GM23338 (cell line): ENCODE measurements at regions not wholly inside any gene's neighbourhood (a gene's known extent, or its start where the extent isn't known, plus 50 kb on each side); places are given as distances from the start of the nearest gene placed in this dataset.

Source experiments
- ATAC-seq: fragments of 200-7000 bp; cut with Tn5 transposase; 3 replicates; pipeline ENCODE4 v1.9.1; 2020
- DNase-seq: peaks from one replicate; pipeline ENCODE4 v3.0.0-alpha.2; 2015; ENCODE audit warnings: low spot score
- H2AFZ ChIP-seq: fragments of 200-600 bp; sonication (generic); 2 replicates; pipeline ENCODE4 v1.8.0; 2016; ENCODE audit warnings: antibody characterized with exemption, mild to moderate bottlenecking, moderate library complexity
- H3F3A ChIP-seq: fragments of 200-600 bp; sonication (generic); replicated peaks from 2 replicates; pipeline ENCODE4 v1.8.0; 2017; ENCODE audit warnings: antibody characterized with exemption, mixed run types, low read depth
- H3K27ac ChIP-seq: fragments of 200-600 bp; sonication (generic); 2 replicates; pipeline ENCODE4 v1.6.1; 2016; ENCODE audit warnings: low read depth
- H3K27me3 ChIP-seq: fragments of 200-600 bp; sonication (generic); 2 replicates; pipeline ENCODE4 v1.8.0; 2016; ENCODE audit warnings: mild to moderate bottlenecking, mixed run types, moderate library complexity; ENCODE audit not compliant: insufficient read depth
- H3K36me3 ChIP-seq: fragments of 200-600 bp; sonication (generic); 2 replicates; pipeline ENCODE4 v1.8.0; 2016; ENCODE audit warnings: mild to moderate bottlenecking; ENCODE audit not compliant: insufficient read depth
- H3K4me1 ChIP-seq: fragments of 200-600 bp; sonication (generic); 2 replicates; pipeline ENCODE4 v1.8.0; 2016; ENCODE audit warnings: mild to moderate bottlenecking, moderate library complexity; ENCODE audit not compliant: insufficient read depth
- H3K4me2 ChIP-seq: fragments of 200-600 bp; sonication (generic); 2 replicates; pipeline ENCODE4 v1.7.1; 2017; ENCODE audit warnings: mixed run types
- H3K4me3 ChIP-seq: fragments of 200-600 bp; sonication (generic); 2 replicates; pipeline ENCODE4 v1.6.1; 2016; ENCODE audit warnings: mixed run types
- H3K79me2 ChIP-seq: fragments of 200-600 bp; sonication (generic); replicated peaks from 2 replicates; pipeline ENCODE4 v1.8.0; 2017; ENCODE audit warnings: mild to moderate bottlenecking; ENCODE audit not compliant: insufficient read depth
- H3K9me2 ChIP-seq: fragments of 200-600 bp; sonication (generic); 2 replicates; pipeline ENCODE4 v1.8.0; 2017; ENCODE audit not compliant: insufficient read depth
- H4K20me1 ChIP-seq: fragments of 200-600 bp; sonication (generic); replicated peaks from 2 replicates; pipeline ENCODE4 v1.8.0; 2017; ENCODE audit warnings: mild to moderate bottlenecking; ENCODE audit not compliant: insufficient read depth
- H3K27ac Mint-ChIP-seq: 2 replicates; pipeline ENCODE4 v1.8.0; 2020; ENCODE audit warnings: inconsistent platforms, mild to moderate bottlenecking, moderate library complexity, mixed read lengths
- H3K27me3 Mint-ChIP-seq: 3 replicates; pipeline ENCODE4 v1.8.0; 2022; ENCODE audit warnings: low read depth, mild to moderate bottlenecking, moderate library complexity, mixed read lengths, inconsistent platforms; ENCODE audit not compliant: insufficient read depth, poor library complexity
- H3K36me3 Mint-ChIP-seq: 3 replicates; pipeline ENCODE4 v1.8.0; 2021; ENCODE audit warnings: low read depth, mild to moderate bottlenecking, inconsistent platforms, moderate library complexity, mixed read lengths
- H3K4me1 Mint-ChIP-seq: 3 replicates; pipeline ENCODE4 v1.8.0; 2020; ENCODE audit warnings: mild to moderate bottlenecking, inconsistent platforms, mixed read lengths
- H3K4me3 Mint-ChIP-seq: 3 replicates; pipeline ENCODE4 v1.8.0; 2021; ENCODE audit warnings: moderate library complexity, mild to moderate bottlenecking, inconsistent platforms, mixed read lengths
- H3K9me3 Mint-ChIP-seq: 3 replicates; pipeline ENCODE4 v1.8.0; 2020; ENCODE audit warnings: moderate library complexity, mild to moderate bottlenecking, inconsistent platforms, mixed read lengths
- CREB1 ChIP-seq: fragments of 250-450 bp; sonication (Bioruptor Pico); IDR thresholded peaks from 2 replicates; pipeline ENCODE4 v1.5.0; 2020; ENCODE audit warnings: low read depth, mild to moderate bottlenecking, moderate library complexity
- JUNB ChIP-seq: IDR thresholded peaks from one replicate; pipeline ENCODE4 v1.6.1; 2016; ENCODE audit warnings: antibody characterized with exemption; ENCODE audit not compliant: unreplicated experiment
- NANOG ChIP-seq: IDR thresholded peaks from 2 replicates; pipeline ENCODE4 v1.6.1; 2016; ENCODE audit warnings: antibody characterized with exemption, borderline replicate concordance
- POLR2AphosphoS5 ChIP-seq: IDR thresholded peaks from 2 replicates; pipeline ENCODE4 v1.6.1; 2016; ENCODE audit warnings: antibody characterized with exemption, low read depth
- ZNF114 ChIP-seq: fragments of 250-450 bp; sonication (Bioruptor Pico); IDR thresholded peaks from 2 replicates; pipeline ENCODE4 v1.5.0; 2020; ENCODE audit warnings: mild to moderate bottlenecking, moderate library complexity
- ZNF462 ChIP-seq: fragments of 250-450 bp; sonication (Bioruptor Pico); IDR thresholded peaks from 2 replicates; pipeline ENCODE4 v1.5.0; 2020; ENCODE audit warnings: mild to moderate bottlenecking, moderate library complexity
- TF ChIP-seq, protein P1 (sequence below): IDR thresholded peaks from one replicate; pipeline ENCODE4 v1.6.1; 2018; ENCODE audit warnings: antibody characterized with exemption; ENCODE audit not compliant: unreplicated experiment

DNA sequence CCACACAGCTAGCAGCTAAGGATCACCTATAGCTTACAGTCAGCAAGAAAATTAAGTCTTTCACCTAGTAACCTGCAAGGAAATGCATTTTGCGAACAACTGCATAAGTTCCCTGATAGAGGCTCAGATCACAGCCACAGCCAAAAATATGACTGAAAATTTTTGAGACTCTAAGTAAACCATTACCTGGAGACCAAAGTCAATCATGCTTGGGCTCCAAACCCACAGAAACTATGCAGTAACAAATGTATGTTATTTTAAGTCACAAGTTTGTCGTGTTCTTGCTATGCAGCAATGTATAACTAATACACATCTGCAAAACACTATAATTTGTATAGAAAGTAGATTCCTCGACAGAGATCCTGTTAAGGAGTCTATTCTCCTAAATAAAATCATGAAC, 1025.7 kb upstream of the RAG2 start (continued):
- no peak for TF ChIP-seq ZNF462 (CRISPR knock-in tag)

GRCh38 chr11:37621662-37622061, 1023.6 kb upstream of the RAG2 start:
- peaks cover 18% of the 10 kb centered on the region for H3K9me3 Mint-ChIP-seq
- TF ChIP-seq, protein P1, sequence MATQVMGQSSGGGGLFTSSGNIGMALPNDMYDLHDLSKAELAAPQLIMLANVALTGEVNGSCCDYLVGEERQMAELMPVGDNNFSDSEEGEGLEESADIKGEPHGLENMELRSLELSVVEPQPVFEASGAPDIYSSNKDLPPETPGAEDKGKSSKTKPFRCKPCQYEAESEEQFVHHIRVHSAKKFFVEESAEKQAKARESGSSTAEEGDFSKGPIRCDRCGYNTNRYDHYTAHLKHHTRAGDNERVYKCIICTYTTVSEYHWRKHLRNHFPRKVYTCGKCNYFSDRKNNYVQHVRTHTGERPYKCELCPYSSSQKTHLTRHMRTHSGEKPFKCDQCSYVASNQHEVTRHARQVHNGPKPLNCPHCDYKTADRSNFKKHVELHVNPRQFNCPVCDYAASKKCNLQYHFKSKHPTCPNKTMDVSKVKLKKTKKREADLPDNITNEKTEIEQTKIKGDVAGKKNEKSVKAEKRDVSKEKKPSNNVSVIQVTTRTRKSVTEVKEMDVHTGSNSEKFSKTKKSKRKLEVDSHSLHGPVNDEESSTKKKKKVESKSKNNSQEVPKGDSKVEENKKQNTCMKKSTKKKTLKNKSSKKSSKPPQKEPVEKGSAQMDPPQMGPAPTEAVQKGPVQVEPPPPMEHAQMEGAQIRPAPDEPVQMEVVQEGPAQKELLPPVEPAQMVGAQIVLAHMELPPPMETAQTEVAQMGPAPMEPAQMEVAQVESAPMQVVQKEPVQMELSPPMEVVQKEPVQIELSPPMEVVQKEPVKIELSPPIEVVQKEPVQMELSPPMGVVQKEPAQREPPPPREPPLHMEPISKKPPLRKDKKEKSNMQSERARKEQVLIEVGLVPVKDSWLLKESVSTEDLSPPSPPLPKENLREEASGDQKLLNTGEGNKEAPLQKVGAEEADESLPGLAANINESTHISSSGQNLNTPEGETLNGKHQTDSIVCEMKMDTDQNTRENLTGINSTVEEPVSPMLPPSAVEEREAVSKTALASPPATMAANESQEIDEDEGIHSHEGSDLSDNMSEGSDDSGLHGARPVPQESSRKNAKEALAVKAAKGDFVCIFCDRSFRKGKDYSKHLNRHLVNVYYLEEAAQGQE, result no peak
- TF ChIP-seq ZNF462 (CRISPR knock-in tag), result no peak
- TF ChIP-seq JUNB, result no peak
- no peak for TF ChIP-seq ZNF114 (CRISPR knock-in tag)
- TF ChIP-seq POLR2AphosphoS5, result no peak
- no peak for TF ChIP-seq CREB1
- TF ChIP-seq NANOG, result no peak

More at GRCh38 chr11:37621662-37622061, 1023.6 kb upstream of the RAG2 start:
- Histone ChIP-seq H3K4me2 (no peak overlapping the region), H3K4me1 (no peaks in the 10 kb centered on the region), H3K36me3 (no peaks in the 10 kb centered on the region; the same call in 1 of the 2 replicates), H3K79me2 (no peaks in the 10 kb centered on the region), H3K4me3 (no peak overlapping the region), H4K20me1 (no peaks in the 10 kb centered on the region), H3K27ac (no peak overlapping the region), H3K9me2 (no peaks in the 10 kb centered on the region), H2AFZ (no peak overlapping the region), H3F3A (no peaks in the 10 kb centered on the region), H3K27me3 (no peaks in the 10 kb centered on the region)
- DNase-seq (no peak), ATAC-seq (no peak)
- H3K4me3 Mint-ChIP-seq, result no peak overlapping the region
- peaks cover 14% of the 10 kb centered on the region for H3K4me1 Mint-ChIP-seq
- no peak overlapping the region for H3K27ac Mint-ChIP-seq
- H3K36me3 Mint-ChIP-seq, result peaks cover 20% of the 10 kb centered on the region
- H3K27me3 Mint-ChIP-seq, result no peaks in the 10 kb centered on the region
